LNCaP clone FGC (cell line): ENCODE measurements at regions not wholly inside any gene's neighbourhood (a gene's known extent, or its start where the extent isn't known, plus 50 kb on each side); places are given as distances from the start of the nearest gene placed in this dataset.

ENCODE experiments used
- DNase-seq: peaks from one replicate; pipeline ENCODE4 v3.0.0-alpha.2; 2011; ENCODE audit warnings: low read depth
- H3K4me3 ChIP-seq: 2 replicates; pipeline ENCODE4 v1.5.1; 2011; ENCODE audit warnings: mild to moderate bottlenecking, low read depth, low read length, control low read depth
- TF ChIP-seq, protein P1 (sequence below): IDR thresholded peaks from 2 replicates; pipeline ENCODE4 v1.5.1; 2012; ENCODE audit warnings: mild to moderate bottlenecking; ENCODE audit not compliant: control insufficient read depth, insufficient read depth; ENCODE audit errors: extremely low read depth

DNA sequence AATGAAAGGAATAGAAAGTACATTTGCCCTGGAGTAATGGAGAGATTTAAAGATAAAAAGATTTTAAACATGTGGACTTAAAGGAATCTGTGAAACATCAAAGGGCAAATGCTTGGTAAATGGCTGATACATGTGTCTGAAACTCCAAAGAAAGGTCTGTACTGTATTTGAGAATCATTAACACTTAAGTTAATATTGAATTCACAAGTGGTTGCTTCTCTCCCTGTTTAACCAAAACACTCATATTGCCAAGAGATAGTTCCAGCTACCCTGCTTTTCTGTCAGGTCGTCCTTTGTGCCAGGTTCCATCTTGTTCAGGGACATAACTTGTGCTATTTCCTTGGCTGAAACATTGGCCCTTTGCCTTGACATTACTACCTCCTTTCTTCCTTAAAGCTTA lies 171.3 kb upstream of the HS3ST5 start:
- TF ChIP-seq, protein P1, sequence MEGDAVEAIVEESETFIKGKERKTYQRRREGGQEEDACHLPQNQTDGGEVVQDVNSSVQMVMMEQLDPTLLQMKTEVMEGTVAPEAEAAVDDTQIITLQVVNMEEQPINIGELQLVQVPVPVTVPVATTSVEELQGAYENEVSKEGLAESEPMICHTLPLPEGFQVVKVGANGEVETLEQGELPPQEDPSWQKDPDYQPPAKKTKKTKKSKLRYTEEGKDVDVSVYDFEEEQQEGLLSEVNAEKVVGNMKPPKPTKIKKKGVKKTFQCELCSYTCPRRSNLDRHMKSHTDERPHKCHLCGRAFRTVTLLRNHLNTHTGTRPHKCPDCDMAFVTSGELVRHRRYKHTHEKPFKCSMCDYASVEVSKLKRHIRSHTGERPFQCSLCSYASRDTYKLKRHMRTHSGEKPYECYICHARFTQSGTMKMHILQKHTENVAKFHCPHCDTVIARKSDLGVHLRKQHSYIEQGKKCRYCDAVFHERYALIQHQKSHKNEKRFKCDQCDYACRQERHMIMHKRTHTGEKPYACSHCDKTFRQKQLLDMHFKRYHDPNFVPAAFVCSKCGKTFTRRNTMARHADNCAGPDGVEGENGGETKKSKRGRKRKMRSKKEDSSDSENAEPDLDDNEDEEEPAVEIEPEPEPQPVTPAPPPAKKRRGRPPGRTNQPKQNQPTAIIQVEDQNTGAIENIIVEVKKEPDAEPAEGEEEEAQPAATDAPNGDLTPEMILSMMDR, result no peak
- no peak for DNase-seq
- H3K4me3 ChIP-seq, result no peak overlapping the region

DNA sequence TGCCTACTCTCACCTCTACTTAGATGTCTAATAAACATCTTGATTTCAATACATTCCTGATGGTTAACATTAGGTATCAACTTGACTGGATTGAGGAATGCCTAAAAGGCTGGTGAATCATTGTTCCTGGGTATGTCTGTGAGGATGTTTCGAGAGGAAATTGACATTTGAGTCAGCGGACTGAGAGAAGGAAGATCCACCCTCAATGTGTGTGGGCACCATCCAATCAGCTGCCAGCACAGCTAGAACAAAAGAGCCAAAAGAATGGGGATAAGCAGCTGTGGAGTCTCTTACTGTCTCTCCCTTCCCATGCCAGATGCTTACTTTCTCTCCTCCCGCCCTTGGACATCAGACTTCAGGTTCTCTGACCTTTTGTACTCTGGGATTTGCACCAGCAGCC lies 128.6 kb upstream of the HS3ST5 start:
- no peak for DNase-seq
- H3K4me3 ChIP-seq, result no peak overlapping the region
- TF ChIP-seq, protein P1, result no peak

DNA sequence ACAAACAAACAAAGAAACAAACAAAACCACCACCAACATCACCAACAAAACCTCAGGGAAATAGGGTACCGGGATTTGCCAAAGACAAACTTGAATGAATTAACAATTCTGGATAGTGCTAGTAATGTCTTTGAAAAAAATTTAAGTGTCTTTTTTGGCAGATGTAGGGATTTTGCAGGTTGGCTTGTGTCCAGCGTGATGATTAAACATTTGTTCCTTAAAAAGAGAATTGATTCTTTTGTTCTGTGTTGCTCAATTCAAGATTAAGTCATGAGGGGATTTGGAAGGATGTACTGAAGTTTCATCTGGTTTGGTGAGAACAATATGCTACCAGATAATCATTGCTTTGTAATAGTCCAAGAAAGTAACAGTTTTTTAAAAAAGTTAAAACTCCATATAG lies 125.1 kb upstream of the HS3ST5 start:
- no peak for DNase-seq
- H3K4me3 ChIP-seq, result no peak overlapping the region
- TF ChIP-seq, protein P1, result no peak

- no peak overlapping the region for H3K4me3 ChIP-seq
- no peak for DNase-seq
- TF ChIP-seq, protein P1, result no peak
These were observed 122.7 kb upstream of the HS3ST5 start for GRCh38 chr6:114465511-114465910.

DNA sequence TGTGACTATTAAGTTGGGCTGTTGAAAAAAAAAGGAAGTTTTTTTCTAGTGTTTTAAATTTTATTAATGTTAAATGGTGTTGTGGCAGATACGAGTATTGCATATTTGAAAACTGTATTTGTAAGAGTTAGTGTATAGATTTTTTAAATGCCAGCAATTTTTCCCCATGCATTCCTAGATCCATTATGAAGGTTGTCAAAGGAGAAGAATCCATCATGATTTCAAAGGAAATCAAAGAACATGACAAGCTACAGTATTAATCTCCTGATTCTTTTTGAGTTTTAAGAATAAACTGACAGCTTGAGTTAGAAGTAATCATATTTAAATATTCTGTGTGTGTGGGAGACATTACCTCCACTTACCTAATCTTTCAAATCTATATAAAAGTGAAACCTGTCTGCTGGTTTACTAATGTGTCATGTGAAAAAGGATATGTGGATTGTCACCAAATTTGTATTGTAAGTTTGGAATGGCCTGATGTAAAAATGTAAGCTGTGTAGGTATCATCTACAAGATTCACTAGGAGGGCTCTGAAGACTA lies 111.0 kb upstream of the HS3ST5 start:
- DNase-seq, result no peak
- H3K4me3 ChIP-seq, result no peak overlapping the region
- TF ChIP-seq, protein P1, result no peak

DNA sequence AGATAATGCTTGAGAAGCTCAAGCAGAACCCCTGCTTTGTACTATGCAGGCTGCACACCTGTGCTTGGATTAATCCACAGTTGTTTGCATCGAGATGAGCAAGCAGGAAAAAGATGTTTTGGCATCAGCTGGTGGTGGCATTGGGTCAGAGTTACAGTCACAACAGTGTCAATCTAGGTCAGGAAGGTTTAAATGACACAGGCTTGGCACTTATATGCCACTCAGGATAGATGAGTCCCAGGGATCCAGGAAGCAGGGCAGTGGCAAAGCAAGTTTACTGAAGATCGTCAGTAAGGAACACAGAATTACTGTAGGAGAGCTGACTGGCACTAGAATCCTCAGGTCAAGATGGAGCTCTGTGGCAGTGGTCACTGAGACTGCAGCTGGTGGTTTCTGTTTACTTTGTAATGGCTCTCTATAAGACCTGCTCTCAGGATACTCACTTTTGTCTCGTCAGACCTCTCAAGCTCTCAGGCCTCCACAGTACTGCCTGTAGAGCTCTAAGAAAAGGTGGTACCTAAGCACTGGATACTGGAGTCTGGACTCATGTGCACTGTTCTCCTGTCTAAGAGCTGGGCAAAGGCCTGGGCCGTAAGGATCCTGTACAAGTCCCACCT lies 110.1 kb upstream of the HS3ST5 start:
- no peak for DNase-seq
- H3K4me3 ChIP-seq, result no peak overlapping the region
- TF ChIP-seq, protein P1, result no peak

GRCh38 chr6:114450631-114451030 lies 107.8 kb upstream of the HS3ST5 start:
- TF ChIP-seq, protein P1, result no peak
- no peak overlapping the region for H3K4me3 ChIP-seq
- DNase-seq, result no peak
